OCI-LY3 (cell line): ENCODE measurements at regions not wholly inside any gene's neighbourhood (a gene's known extent, or its start where the extent isn't known, plus 50 kb on each side); places are given as distances from the start of the nearest gene placed in this dataset.
A peak's percentile ranks its signal among the peaks of the same experiment; 100 is the strongest.
"Not testable (repeated sequence)": the region's sequence is repeated elsewhere in the genome, so short reads cannot be mapped to it uniquely, and the experiment has no call there.

Experiments
- H2AFZ ChIP-seq: fragments of 200-600, 300-600 bp; shearing (Covaris generic); 2 replicates; pipeline ENCODE4 v1.6.0; 2014; ENCODE audit warnings: antibody characterized with exemption, low read depth, low read length
- H3K27ac ChIP-seq: fragments of 200-600, 300-600 bp; sonication (generic); 2 replicates; pipeline ENCODE4 v1.5.1; 2014; ENCODE audit warnings: mild to moderate bottlenecking, low read length, moderate library complexity, mixed read lengths
- H3K27me3 ChIP-seq: fragments of 200-600, 300-600 bp; sonication (generic); 2 replicates; pipeline ENCODE4 v1.6.1; 2014; ENCODE audit warnings: low read depth, low read length, mixed read lengths
- H3K36me3 ChIP-seq: fragments of 200-600, 300-600 bp; sonication (generic); replicated peaks from 2 replicates; pipeline ENCODE3; 2014; ENCODE audit warnings: low read depth, low read length, mixed read lengths
- H3K4me1 ChIP-seq: fragments of 300-600, 200-600 bp; sonication (generic); 2 replicates; pipeline ENCODE4 v1.6.1; 2014; ENCODE audit warnings: low read length, mixed read lengths
- H3K4me2 ChIP-seq: fragments of 200-600, 300-600 bp; sonication (generic); 2 replicates; pipeline ENCODE4 v1.6.1; 2014; ENCODE audit warnings: low read length, mixed read lengths
- H3K4me3 ChIP-seq: fragments of 300-600, 200-600 bp; sonication (generic); 2 replicates; pipeline ENCODE4 v1.5.1; 2014; ENCODE audit warnings: antibody characterized with exemption, mild to moderate bottlenecking, low read length, moderate library complexity
- H3K79me2 ChIP-seq: fragments of 300-600, 200-600 bp; shearing (Covaris generic); 2 replicates; pipeline ENCODE4 v1.6.1; 2014; ENCODE audit warnings: mild to moderate bottlenecking, low read length, mixed read lengths
- H3K9ac ChIP-seq: fragments of 300-600, 200-600 bp; shearing (Covaris generic); 2 replicates; pipeline ENCODE4 v1.6.0; 2014; ENCODE audit warnings: mild to moderate bottlenecking, low read length, moderate library complexity
- H3K9me3 ChIP-seq: fragments of 200-600, 300-600 bp; shearing (Covaris generic); 2 replicates; pipeline ENCODE4 v1.6.1; 2014; ENCODE audit warnings: low read length, mixed read lengths; ENCODE audit not compliant: insufficient read depth
- H4K20me1 ChIP-seq: fragments of 200-600, 300-600 bp; sonication (generic); 2 replicates; pipeline ENCODE4 v1.6.1; 2016; ENCODE audit warnings: low read length, mixed read lengths; ENCODE audit not compliant: insufficient read depth
- CTCF ChIP-seq: fragments of 200-600, 300-600 bp; sonication (generic); IDR thresholded peaks from 2 replicates; pipeline ENCODE4 v1.5.1; 2014; ENCODE audit warnings: antibody characterized with exemption, low read length, low read depth
- EZH2phosphoT487 ChIP-seq: fragments of 200-600 bp; shearing (Covaris generic); IDR thresholded peaks from 2 replicates; pipeline ENCODE4 v1.6.1; 2018; ENCODE audit warnings: antibody characterized with exemption, mixed run types, low read depth

- Histone ChIP-seq H3K36me3 (no peaks in the 10 kb centered on the region), H4K20me1 (no peaks in the 10 kb centered on the region), H3K79me2 (no peaks in the 10 kb centered on the region), H3K4me1 (peaks cover 42% of the 10 kb centered on the region), H3K27ac (no peak overlapping the region), H3K9me3 (no peaks in the 10 kb centered on the region), H3K27me3 (no peaks in the 10 kb centered on the region), H2AFZ (no peak overlapping the region; the same call in 1 of the 2 replicates), H3K4me3 (no peak overlapping the region), H3K9ac (no peak overlapping the region), H3K4me2 (peak overlapping the region; percentile 22)
- TF ChIP-seq EZH2phosphoT487 (no peak), CTCF (no peak)
Measured at GRCh38 chr5:74391410-74391809, 249.1 kb downstream of the ENC1 start.

GRCh38 chr5:74390822-74391221 lies 249.7 kb downstream of the ENC1 start:
- Histone ChIP-seq H4K20me1 (no peaks in the 10 kb centered on the region), H3K9me3 (no peaks in the 10 kb centered on the region), H3K36me3 (no peaks in the 10 kb centered on the region), H3K79me2 (no peaks in the 10 kb centered on the region), H3K27me3 (no peaks in the 10 kb centered on the region), H3K4me2 (no peak overlapping the region), H3K27ac (no peak overlapping the region), H3K4me1 (peaks cover 44% of the 10 kb centered on the region), H3K9ac (no peak overlapping the region), H3K4me3 (no peak overlapping the region), H2AFZ (no peak overlapping the region)
- no peak for TF ChIP-seq EZH2phosphoT487
- no peak for TF ChIP-seq CTCF

DNA sequence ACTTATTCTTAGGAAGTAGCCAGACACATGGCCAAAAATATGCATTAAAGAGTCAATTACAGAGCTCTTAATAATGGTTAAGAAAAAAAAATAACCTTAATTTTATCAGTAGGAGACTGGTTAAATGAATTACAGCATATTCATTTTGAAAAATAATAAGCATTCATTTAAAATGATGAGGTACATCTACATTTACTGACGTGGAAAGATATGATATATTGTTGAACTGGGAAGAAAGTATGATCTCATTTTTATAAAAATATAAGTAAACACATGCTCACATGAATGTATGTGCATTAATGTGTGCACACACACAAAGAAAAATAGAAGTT lies 250.3 kb downstream of the ENC1 start:
- Histone ChIP-seq H2AFZ (no peak overlapping the region), H4K20me1 (no peaks in the 10 kb centered on the region), H3K27me3 (no peaks in the 10 kb centered on the region), H3K9ac (no peak overlapping the region), H3K79me2 (no peaks in the 10 kb centered on the region), H3K9me3 (no peaks in the 10 kb centered on the region), H3K27ac (no peak overlapping the region), H3K4me1 (peaks cover 47% of the 10 kb centered on the region), H3K4me3 (no peak overlapping the region), H3K4me2 (no peak overlapping the region), H3K36me3 (no peaks in the 10 kb centered on the region)
- TF ChIP-seq CTCF, result no peak
- TF ChIP-seq EZH2phosphoT487, result no peak

DNA sequence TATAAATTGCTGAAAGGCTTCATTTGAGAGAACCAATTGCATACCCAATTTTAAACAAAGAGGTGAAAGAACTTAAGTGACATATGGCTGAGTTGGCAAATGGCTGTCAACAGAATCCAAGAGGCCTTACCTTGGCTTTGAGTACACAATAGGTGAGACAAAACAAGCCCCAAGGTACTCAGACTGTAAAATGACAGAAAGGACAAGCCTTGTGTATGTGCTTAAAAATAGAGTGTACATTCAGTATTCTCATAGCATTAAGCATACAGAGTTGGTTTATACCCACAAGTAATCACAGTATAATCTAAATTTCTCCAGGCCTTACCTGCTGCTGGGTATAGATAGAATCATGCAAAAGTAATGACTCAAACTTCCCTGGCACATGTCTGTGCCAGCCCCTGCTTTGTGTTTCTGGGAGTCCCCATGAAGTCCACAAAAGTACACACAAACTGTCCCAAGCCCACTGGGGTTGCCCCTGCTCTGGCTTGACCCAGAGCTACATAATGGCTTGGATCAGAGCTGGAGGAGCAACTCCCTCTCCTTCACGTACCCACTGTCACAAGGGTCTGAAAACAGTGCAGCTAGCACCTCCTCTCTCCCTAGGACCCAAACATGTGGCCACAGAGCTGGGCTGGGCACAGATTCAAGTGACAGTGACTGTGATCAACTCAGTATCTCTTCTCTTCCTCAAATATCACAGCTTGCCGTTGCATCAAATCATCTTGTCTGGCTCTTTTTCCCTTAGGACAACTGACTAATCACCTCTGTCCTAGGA lies 250.8 kb downstream of the ENC1 start:
- Histone ChIP-seq H3K4me2 (no peak overlapping the region), H4K20me1 (no peaks in the 10 kb centered on the region), H3K27me3 (no peaks in the 10 kb centered on the region), H3K4me1 (peaks cover 45% of the 10 kb centered on the region), H3K79me2 (no peaks in the 10 kb centered on the region), H3K9me3 (no peaks in the 10 kb centered on the region), H3K4me3 (no peak overlapping the region), H3K9ac (no peak overlapping the region), H3K36me3 (no peaks in the 10 kb centered on the region), H3K27ac (no peak overlapping the region), H2AFZ (no peak overlapping the region)
- TF ChIP-seq EZH2phosphoT487, result no peak

DNA sequence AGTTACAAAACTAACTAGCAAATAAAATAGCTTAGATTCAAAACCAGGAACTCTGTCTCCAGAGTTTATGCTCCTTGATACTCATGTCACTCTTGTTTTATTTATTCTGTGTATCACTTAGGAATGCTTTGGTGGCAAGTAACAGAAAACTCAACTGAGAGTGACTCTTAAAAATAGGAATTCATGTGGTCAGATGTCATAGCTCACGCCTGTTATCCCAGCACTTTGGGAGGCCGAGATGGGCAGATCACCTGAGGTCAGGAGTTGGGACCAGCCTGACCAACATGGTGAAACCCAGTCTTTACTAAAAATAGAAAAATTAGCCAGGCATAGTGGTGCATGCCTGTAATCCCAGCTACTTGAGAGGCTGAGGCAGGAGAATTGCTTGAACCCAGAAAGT lies 252.1 kb downstream of the ENC1 start:
- not testable (repeated sequence) for H3K9me3 ChIP-seq, H3K4me3 ChIP-seq

More for the DNA sequence above, 252.1 kb downstream of the ENC1 start:
- not testable (repeated sequence) for H3K27me3 ChIP-seq, H2AFZ ChIP-seq, H3K79me2 ChIP-seq, H3K36me3 ChIP-seq, H4K20me1 ChIP-seq, H3K4me2 ChIP-seq, H3K27ac ChIP-seq, H3K9ac ChIP-seq
- H3K4me1 ChIP-seq, result peaks cover 42% of the 10 kb centered on the region
